WTC11 (cell line): ENCODE measurements at regions not wholly inside any gene's neighbourhood (a gene's known extent, or its start where the extent isn't known, plus 50 kb on each side); places are given as distances from the start of the nearest gene placed in this dataset.

ENCODE experiments used
- ATAC-seq: fragments of 200-7000 bp; cut with Tn5 transposase; 2 replicates; pipeline ENCODE4 v1.10.0; 2021; ENCODE audit warnings: mild to moderate bottlenecking, moderate library complexity
- CTCF ChIA-PET: fragments of 300-600 bp; sonication (Branson Sonifier 250); formaldehyde crosslinking; loops from one replicate; lab custom pipeline; 2021; ENCODE audit warnings: antibody characterized with exemption; lab: Charles Lee
- POLR2A ChIA-PET: fragments of 350-600 bp; sonication (Branson Sonifier 250); formaldehyde crosslinking; loops from one replicate; lab custom pipeline; 2021; ENCODE audit warnings: antibody characterized with exemption; lab: Charles Lee
- DNase-seq: peaks from one replicate; pipeline ENCODE4 v3.0.0; 2021; ENCODE audit warnings: low spot score
- H3K27ac Mint-ChIP-seq: 2 replicates; pipeline ENCODE4 v1.8.0; 2021; ENCODE audit warnings: mixed read lengths
- H3K27me3 Mint-ChIP-seq: 2 replicates; pipeline ENCODE4 v1.8.0; 2021; ENCODE audit warnings: low read depth, mild to moderate bottlenecking, moderate library complexity, mixed read lengths
- H3K36me3 Mint-ChIP-seq: 2 replicates; pipeline ENCODE4 v1.8.0; 2021; ENCODE audit warnings: mixed read lengths
- H3K4me1 Mint-ChIP-seq: 2 replicates; pipeline ENCODE4 v1.8.0; 2022; ENCODE audit warnings: mixed read lengths
- H3K4me3 Mint-ChIP-seq: 2 replicates; pipeline ENCODE4 v1.8.0; 2021; ENCODE audit warnings: mild to moderate bottlenecking, moderate library complexity, mixed read lengths
- H3K9me3 Mint-ChIP-seq: 2 replicates; pipeline ENCODE4 v1.8.0; 2021; ENCODE audit warnings: mixed read lengths
- ATF1 ChIP-seq: sonication (generic); formaldehyde crosslinking; IDR thresholded peaks from 2 replicates; pipeline ENCODE4 v1.8.1; 2023; ENCODE audit warnings: mild to moderate bottlenecking, moderate library complexity, missing genetic modification reagents
- CBFB ChIP-seq: sonication (generic); formaldehyde crosslinking; IDR thresholded peaks from 2 replicates; pipeline ENCODE4 v1.8.1; 2022; ENCODE audit warnings: mild to moderate bottlenecking, low read depth, missing genetic modification reagents
- CREM ChIP-seq: sonication (generic); formaldehyde crosslinking; IDR thresholded peaks from 2 replicates; pipeline ENCODE4 v1.8.1; 2022; ENCODE audit warnings: mild to moderate bottlenecking, missing genetic modification reagents, moderate library complexity
- EMX1 ChIP-seq: fragments of 250-450 bp; sonication (Bioruptor Pico); IDR thresholded peaks from 2 replicates; pipeline ENCODE4 v1.8.0; 2021; ENCODE audit warnings: mild to moderate bottlenecking
- GABPB1 ChIP-seq: sonication (generic); formaldehyde crosslinking; IDR thresholded peaks from 2 replicates; pipeline ENCODE4 v1.8.1; 2023; ENCODE audit warnings: mild to moderate bottlenecking, missing genetic modification reagents
- GRHL2 ChIP-seq: fragments of 250-450 bp; sonication (Bioruptor Pico); IDR thresholded peaks from 2 replicates; pipeline ENCODE4 v1.8.0; 2022; ENCODE audit warnings: mild to moderate bottlenecking, moderate library complexity; ENCODE audit not compliant: insufficient replicate concordance, severe bottlenecking
- NFATC4 ChIP-seq: fragments of 250-450 bp; sonication (Bioruptor Pico); IDR thresholded peaks from 2 replicates; pipeline ENCODE4 v1.9.0; 2021; ENCODE audit warnings: mild to moderate bottlenecking
- OVOL2 ChIP-seq: fragments of 250-450 bp; sonication (Bioruptor Pico); IDR thresholded peaks from 2 replicates; pipeline ENCODE4 v1.9.0; 2021; ENCODE audit warnings: mild to moderate bottlenecking, borderline replicate concordance
- RORB ChIP-seq: fragments of 250-450 bp; sonication (Bioruptor Pico); IDR thresholded peaks from 2 replicates; pipeline ENCODE4 v1.9.0; 2021; ENCODE audit warnings: mild to moderate bottlenecking
- SOX15 ChIP-seq: fragments of 250-450 bp; sonication (Bioruptor Pico); IDR thresholded peaks from 2 replicates; pipeline ENCODE4 v1.9.0; 2021; ENCODE audit warnings: mild to moderate bottlenecking
- TEAD4 ChIP-seq: sonication (generic); formaldehyde crosslinking; IDR thresholded peaks from 2 replicates; pipeline ENCODE4 v1.8.0; 2022; ENCODE audit warnings: mild to moderate bottlenecking, missing genetic modification reagents
- ZNF416 ChIP-seq: fragments of 250-450 bp; sonication (Bioruptor Pico); IDR thresholded peaks from 2 replicates; pipeline ENCODE4 v1.9.0; 2021; ENCODE audit warnings: mild to moderate bottlenecking, inconsistent platforms
- ZNF671 ChIP-seq: fragments of 250-450 bp; sonication (Bioruptor Pico); IDR thresholded peaks from 2 replicates; pipeline ENCODE4 v1.8.0; 2021; ENCODE audit warnings: mild to moderate bottlenecking
- TF ChIP-seq, protein P1 (sequence below): sonication (generic); formaldehyde crosslinking; IDR thresholded peaks from 2 replicates; pipeline ENCODE4 v1.8.1; 2023; ENCODE audit warnings: mild to moderate bottlenecking, missing genetic modification reagents
- TF ChIP-seq, protein P2 (sequence below): fragments of 250-450 bp; sonication (Bioruptor Pico); IDR thresholded peaks from 2 replicates; pipeline ENCODE4 v2.1.2; 2022; ENCODE audit warnings: mild to moderate bottlenecking, moderate library complexity
- TF ChIP-seq, protein P3 (sequence below): sonication (generic); formaldehyde crosslinking; IDR thresholded peaks from 2 replicates; pipeline ENCODE4 v1.8.1; 2022; ENCODE audit warnings: missing genetic modification reagents, borderline replicate concordance
- TF ChIP-seq, protein P4 (sequence below): sonication (generic); formaldehyde crosslinking; IDR thresholded peaks from 2 replicates; pipeline ENCODE4 v1.8.0; 2023; ENCODE audit warnings: mild to moderate bottlenecking, missing genetic modification reagents
- TF ChIP-seq, protein P5 (sequence below): sonication (generic); formaldehyde crosslinking; IDR thresholded peaks from 2 replicates; pipeline ENCODE4 v1.8.0; 2022; ENCODE audit warnings: missing genetic modification reagents
- TF ChIP-seq, protein P6 (sequence below): sonication (generic); formaldehyde crosslinking; IDR thresholded peaks from 2 replicates; pipeline ENCODE4 v1.8.0; 2022; ENCODE audit warnings: mild to moderate bottlenecking, missing genetic modification reagents
- TF ChIP-seq, protein P7 (sequence below): sonication (generic); formaldehyde crosslinking; IDR thresholded peaks from 2 replicates; pipeline ENCODE4 v1.8.1; 2023; ENCODE audit warnings: mild to moderate bottlenecking, moderate library complexity, missing genetic modification reagents

DNA sequence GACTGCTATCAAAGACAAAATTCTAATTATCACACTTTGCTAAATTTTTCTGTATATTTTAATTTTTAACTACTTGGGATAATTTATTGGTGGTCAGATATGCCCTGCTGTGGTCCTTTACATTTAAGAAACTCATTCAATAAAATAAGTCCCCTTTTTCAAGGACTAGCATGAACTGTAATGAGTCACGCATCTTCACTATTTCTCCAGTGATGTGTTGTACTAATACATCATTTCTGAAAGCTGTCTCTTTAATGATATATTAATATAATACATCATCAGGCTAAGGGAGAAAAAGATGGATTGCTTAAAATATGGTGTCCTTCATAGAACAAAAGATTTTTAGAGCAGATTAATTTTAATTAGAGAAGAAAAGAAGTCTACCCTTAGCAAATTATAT lies 901.4 kb downstream of the DIPK2A start:
- Mint-ChIP-seq H3K27me3 (no peaks in the 10 kb centered on the region), H3K27ac (no peak overlapping the region), H3K36me3 (peaks cover 2% of the 10 kb centered on the region; the same call in 1 of the 2 replicates), H3K4me1 (no peaks in the 10 kb centered on the region), H3K4me3 (no peak overlapping the region), H3K9me3 (peaks cover 11% of the 10 kb centered on the region)
- no peak for DNase-seq
- POLR2A ChIA-PET, result no interaction called here
- ATAC-seq, result no peak
- TF ChIP-seq, protein P1, sequence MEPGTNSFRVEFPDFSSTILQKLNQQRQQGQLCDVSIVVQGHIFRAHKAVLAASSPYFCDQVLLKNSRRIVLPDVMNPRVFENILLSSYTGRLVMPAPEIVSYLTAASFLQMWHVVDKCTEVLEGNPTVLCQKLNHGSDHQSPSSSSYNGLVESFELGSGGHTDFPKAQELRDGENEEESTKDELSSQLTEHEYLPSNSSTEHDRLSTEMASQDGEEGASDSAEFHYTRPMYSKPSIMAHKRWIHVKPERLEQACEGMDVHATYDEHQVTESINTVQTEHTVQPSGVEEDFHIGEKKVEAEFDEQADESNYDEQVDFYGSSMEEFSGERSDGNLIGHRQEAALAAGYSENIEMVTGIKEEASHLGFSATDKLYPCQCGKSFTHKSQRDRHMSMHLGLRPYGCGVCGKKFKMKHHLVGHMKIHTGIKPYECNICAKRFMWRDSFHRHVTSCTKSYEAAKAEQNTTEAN (CRISPR knock-in tag), result no peak
- no peak for TF ChIP-seq ATF1 (CRISPR knock-in tag)
- TF ChIP-seq TEAD4 (CRISPR knock-in tag), result no peak
- TF ChIP-seq EMX1 (CRISPR knock-in tag), result no peak
- TF ChIP-seq NFATC4, result no peak
- TF ChIP-seq GABPB1 (CRISPR knock-in tag), result no peak
- TF ChIP-seq, protein P2, sequence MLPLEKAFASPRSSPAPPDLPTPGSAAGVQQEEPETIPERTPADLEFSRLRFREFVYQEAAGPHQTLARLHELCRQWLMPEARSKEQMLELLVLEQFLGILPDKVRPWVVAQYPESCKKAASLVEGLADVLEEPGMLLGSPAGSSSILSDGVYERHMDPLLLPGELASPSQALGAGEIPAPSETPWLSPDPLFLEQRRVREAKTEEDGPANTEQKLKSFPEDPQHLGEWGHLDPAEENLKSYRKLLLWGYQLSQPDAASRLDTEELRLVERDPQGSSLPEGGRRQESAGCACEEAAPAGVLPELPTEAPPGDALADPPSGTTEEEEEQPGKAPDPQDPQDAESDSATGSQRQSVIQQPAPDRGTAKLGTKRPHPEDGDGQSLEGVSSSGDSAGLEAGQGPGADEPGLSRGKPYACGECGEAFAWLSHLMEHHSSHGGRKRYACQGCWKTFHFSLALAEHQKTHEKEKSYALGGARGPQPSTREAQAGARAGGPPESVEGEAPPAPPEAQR (CRISPR knock-in tag), result no peak
- no peak for TF ChIP-seq GRHL2 (CRISPR knock-in tag)
- TF ChIP-seq, protein P3, sequence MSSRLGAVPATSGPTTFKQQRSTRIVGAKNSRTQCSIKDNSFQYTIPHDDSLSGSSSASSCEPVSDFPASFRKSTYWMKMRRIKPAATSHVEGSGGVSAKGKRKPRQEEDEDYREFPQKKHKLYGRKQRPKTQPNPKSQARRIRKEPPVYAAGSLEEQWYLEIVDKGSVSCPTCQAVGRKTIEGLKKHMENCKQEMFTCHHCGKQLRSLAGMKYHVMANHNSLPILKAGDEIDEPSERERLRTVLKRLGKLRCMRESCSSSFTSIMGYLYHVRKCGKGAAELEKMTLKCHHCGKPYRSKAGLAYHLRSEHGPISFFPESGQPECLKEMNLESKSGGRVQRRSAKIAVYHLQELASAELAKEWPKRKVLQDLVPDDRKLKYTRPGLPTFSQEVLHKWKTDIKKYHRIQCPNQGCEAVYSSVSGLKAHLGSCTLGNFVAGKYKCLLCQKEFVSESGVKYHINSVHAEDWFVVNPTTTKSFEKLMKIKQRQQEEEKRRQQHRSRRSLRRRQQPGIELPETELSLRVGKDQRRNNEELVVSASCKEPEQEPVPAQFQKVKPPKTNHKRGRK (CRISPR knock-in tag), result no peak
- TF ChIP-seq ZNF416 (CRISPR knock-in tag), result no peak
- no peak for TF ChIP-seq CREM (CRISPR knock-in tag)
- TF ChIP-seq OVOL2 (CRISPR knock-in tag), result no peak
- CTCF ChIA-PET, result no interaction called here

DNA sequence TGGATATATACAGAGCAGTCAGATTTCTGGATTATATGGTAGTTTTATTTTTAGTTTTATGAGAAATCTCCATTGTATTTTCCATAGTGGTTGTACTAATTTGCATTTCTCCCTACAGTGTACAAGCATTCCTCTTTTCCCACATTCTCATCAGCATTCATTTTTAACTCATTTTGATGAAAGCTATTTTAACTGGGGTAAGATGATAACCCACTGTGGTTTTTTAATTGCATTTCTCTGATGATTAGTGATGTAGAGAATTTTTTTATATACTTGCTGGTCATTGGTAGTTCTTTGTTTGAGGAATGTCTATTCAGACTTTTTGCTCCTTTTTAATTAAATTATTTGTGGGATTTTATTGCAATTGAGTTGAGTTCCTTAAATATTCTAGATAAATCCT lies 903.6 kb downstream of the DIPK2A start:
- CTCF ChIA-PET, result no interaction called here
- H3K9me3 Mint-ChIP-seq, result peaks cover 2% of the 10 kb centered on the region; the same call in 1 of the 2 replicates
- H3K27me3 Mint-ChIP-seq, result no peaks in the 10 kb centered on the region
- ATAC-seq (no peak), DNase-seq (no peak)
- POLR2A ChIA-PET, result no interaction called here
- H3K4me3 Mint-ChIP-seq, result no peak overlapping the region
- TF ChIP-seq ZNF671, result no peak
- TF ChIP-seq, protein P4, sequence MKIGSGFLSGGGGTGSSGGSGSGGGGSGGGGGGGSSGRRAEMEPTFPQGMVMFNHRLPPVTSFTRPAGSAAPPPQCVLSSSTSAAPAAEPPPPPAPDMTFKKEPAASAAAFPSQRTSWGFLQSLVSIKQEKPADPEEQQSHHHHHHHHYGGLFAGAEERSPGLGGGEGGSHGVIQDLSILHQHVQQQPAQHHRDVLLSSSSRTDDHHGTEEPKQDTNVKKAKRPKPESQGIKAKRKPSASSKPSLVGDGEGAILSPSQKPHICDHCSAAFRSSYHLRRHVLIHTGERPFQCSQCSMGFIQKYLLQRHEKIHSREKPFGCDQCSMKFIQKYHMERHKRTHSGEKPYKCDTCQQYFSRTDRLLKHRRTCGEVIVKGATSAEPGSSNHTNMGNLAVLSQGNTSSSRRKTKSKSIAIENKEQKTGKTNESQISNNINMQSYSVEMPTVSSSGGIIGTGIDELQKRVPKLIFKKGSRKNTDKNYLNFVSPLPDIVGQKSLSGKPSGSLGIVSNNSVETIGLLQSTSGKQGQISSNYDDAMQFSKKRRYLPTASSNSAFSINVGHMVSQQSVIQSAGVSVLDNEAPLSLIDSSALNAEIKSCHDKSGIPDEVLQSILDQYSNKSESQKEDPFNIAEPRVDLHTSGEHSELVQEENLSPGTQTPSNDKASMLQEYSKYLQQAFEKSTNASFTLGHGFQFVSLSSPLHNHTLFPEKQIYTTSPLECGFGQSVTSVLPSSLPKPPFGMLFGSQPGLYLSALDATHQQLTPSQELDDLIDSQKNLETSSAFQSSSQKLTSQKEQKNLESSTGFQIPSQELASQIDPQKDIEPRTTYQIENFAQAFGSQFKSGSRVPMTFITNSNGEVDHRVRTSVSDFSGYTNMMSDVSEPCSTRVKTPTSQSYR (CRISPR knock-in tag), result no peak
- no peaks in the 10 kb centered on the region for H3K36me3 Mint-ChIP-seq
- H3K4me1 Mint-ChIP-seq, result no peaks in the 10 kb centered on the region
- H3K27ac Mint-ChIP-seq, result no peak overlapping the region

DNA sequence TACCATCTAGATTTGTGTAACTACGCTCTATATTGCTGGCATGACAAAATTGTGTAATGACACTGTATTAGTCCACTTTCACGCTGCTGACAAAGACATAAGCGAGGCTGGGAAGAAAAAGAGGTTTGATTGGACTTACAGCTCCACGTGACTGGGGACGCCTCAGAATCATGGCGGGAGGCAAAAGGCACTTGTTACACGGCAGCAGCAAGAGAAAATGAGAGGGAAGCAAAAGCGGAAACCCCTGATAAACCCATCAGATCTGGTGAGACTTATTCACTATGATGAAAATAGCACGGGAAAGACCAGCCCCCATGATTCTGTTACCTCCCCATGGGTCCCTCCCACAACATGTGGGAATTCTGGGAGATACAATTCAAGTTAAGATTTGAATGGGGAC lies 905.7 kb downstream of the DIPK2A start:
- Mint-ChIP-seq H3K4me3 (no peak overlapping the region), H3K4me1 (no peaks in the 10 kb centered on the region), H3K27ac (no peak overlapping the region), H3K9me3 (peaks cover under 1% of the 10 kb centered on the region), H3K36me3 (no peaks in the 10 kb centered on the region; the same call in 1 of the 2 replicates), H3K27me3 (no peaks in the 10 kb centered on the region)
- ChIA-PET POLR2A (no interaction called here), CTCF (no interaction called here)
- ATAC-seq (no peak), DNase-seq (no peak)
- TF ChIP-seq SOX15 (CRISPR knock-in tag) (no peak), RORB (no peak), CBFB (CRISPR knock-in tag) (no peak)
- TF ChIP-seq, protein P5, sequence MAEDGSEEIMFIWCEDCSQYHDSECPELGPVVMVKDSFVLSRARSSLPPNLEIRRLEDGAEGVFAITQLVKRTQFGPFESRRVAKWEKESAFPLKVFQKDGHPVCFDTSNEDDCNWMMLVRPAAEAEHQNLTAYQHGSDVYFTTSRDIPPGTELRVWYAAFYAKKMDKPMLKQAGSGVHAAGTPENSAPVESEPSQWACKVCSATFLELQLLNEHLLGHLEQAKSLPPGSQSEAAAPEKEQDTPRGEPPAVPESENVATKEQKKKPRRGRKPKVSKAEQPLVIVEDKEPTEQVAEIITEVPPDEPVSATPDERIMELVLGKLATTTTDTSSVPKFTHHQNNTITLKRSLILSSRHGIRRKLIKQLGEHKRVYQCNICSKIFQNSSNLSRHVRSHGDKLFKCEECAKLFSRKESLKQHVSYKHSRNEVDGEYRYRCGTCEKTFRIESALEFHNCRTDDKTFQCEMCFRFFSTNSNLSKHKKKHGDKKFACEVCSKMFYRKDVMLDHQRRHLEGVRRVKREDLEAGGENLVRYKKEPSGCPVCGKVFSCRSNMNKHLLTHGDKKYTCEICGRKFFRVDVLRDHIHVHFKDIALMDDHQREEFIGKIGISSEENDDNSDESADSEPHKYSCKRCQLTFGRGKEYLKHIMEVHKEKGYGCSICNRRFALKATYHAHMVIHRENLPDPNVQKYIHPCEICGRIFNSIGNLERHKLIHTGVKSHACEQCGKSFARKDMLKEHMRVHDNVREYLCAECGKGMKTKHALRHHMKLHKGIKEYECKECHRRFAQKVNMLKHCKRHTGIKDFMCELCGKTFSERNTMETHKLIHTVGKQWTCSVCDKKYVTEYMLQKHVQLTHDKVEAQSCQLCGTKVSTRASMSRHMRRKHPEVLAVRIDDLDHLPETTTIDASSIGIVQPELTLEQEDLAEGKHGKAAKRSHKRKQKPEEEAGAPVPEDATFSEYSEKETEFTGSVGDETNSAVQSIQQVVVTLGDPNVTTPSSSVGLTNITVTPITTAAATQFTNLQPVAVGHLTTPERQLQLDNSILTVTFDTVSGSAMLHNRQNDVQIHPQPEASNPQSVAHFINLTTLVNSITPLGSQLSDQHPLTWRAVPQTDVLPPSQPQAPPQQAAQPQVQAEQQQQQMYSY (CRISPR knock-in tag), result no peak
- TF ChIP-seq, protein P6, sequence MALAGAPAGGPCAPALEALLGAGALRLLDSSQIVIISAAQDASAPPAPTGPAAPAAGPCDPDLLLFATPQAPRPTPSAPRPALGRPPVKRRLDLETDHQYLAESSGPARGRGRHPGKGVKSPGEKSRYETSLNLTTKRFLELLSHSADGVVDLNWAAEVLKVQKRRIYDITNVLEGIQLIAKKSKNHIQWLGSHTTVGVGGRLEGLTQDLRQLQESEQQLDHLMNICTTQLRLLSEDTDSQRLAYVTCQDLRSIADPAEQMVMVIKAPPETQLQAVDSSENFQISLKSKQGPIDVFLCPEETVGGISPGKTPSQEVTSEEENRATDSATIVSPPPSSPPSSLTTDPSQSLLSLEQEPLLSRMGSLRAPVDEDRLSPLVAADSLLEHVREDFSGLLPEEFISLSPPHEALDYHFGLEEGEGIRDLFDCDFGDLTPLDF (CRISPR knock-in tag), result no peak
- TF ChIP-seq, protein P7, sequence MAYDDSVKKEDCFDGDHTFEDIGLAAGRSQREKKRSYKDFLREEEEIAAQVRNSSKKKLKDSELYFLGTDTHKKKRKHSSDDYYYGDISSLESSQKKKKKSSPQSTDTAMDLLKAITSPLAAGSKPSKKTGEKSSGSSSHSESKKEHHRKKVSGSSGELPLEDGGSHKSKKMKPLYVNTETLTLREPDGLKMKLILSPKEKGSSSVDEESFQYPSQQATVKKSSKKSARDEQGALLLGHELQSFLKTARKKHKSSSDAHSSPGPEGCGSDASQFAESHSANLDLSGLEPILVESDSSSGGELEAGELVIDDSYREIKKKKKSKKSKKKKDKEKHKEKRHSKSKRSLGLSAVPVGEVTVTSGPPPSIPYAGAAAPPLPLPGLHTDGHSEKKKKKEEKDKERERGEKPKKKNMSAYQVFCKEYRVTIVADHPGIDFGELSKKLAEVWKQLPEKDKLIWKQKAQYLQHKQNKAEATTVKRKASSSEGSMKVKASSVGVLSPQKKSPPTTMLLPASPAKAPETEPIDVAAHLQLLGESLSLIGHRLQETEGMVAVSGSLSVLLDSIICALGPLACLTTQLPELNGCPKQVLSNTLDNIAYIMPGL (CRISPR knock-in tag), result no peak
